ENCODE measurements at regions not wholly inside any gene's neighbourhood (a gene's known extent, or its start where the extent isn't known, plus 50 kb on each side); places are given as distances from the start of the nearest gene placed in this dataset.

DNA sequence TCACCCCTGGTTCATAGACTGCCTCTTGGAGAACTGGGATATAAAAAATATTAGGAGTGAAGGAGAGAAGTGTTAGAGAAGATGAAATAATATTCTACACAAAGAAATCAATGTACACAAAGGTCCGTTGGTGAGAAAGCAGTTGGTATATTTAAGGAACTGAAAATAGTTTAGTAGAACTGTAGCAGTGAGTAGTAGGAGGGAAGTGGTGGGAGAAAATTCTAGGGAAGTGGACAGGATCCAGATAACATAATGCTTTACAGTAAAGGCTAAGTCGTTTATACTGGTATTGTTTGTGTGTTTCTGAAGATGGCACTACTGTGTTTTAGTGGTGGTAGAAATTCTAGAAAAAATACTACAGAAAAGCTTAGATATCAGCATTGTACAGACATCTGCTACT, 120.8 kb upstream of the CHORDC1 start:
- DNase-seq: no peak
- TF ChIP-seq CTCF (IDR thresholded peaks at IDR 0.05): no peak
- Mint-ChIP-seq H3K4me1 (no peaks in the 10 kb centered on the region), H3K4me3 (no peak overlapping the region), H3K27me3 (ENCODE audit: low read depth, poor library complexity) (no peaks in the 10 kb centered on the region), H3K36me3 (ENCODE audit: low read depth) (no peaks in the 10 kb centered on the region), H3K9me3 (no peaks in the 10 kb centered on the region), H3K27ac (no peak overlapping the region)

DNA sequence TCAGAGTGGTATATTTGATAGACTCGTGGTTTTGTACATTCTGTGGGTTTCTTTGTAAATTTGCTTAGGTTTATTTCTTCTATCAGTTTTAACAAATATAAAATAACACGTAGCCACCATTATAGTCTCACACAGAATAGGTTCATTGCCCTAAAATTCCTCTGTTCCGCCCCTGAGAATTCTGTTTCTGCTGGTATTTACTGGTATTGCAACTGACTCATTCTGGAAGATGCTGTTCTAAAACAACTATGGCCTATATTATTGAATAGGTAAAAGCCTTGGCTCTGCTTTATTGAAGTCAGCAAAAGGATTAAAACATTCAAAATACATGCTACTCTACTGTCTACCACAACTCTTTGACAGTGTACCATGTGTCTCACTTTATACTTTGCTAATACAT, 119.1 kb upstream of the CHORDC1 start:
- no peaks in the 10 kb centered on the region for H3K36me3 Mint-ChIP-seq (ENCODE audit: low read depth)
- TF ChIP-seq CTCF (IDR thresholded peaks at IDR 0.05): no peak
- H3K4me3 Mint-ChIP-seq: no peak overlapping the region

GRCh38 chr11:90332415-90332814, 109.6 kb upstream of the CHORDC1 start:
- Mint-ChIP-seq H3K4me1 (no peaks in the 10 kb centered on the region), H3K4me3 (no peak overlapping the region), H3K27ac (no peak overlapping the region), H3K36me3 (ENCODE audit: low read depth) (no peaks in the 10 kb centered on the region), H3K27me3 (ENCODE audit: low read depth, poor library complexity) (no peaks in the 10 kb centered on the region), H3K9me3 (no peaks in the 10 kb centered on the region)
- DNase-seq: no peak
- no peak for TF ChIP-seq CTCF (IDR thresholded peaks at IDR 0.05)

More for the DNA sequence above, 119.1 kb upstream of the CHORDC1 start:
- Mint-ChIP-seq H3K9me3 (no peaks in the 10 kb centered on the region), H3K4me1 (no peaks in the 10 kb centered on the region), H3K27ac (no peak overlapping the region), H3K27me3 (ENCODE audit: low read depth, poor library complexity) (no peaks in the 10 kb centered on the region)
- DNase-seq: no peak

DNA sequence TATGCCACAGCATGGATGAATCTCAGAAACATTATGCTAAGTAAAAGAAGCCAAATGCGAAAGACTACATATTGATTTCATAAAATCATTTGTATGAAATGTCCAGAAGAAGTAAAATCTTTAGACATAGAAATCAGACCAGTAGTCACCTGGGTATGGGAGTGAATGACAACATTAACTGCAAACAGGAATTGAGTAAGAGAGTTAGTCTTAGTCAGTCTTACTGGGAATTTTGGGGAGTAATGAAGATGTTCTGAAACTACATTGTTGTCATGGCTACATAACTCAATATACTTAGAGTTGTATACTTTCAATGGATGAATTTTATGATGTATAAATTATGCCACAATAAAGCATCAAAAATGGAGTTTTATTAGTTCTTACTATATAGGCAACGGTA, 107.8 kb upstream of the CHORDC1 start:
- no peak for TF ChIP-seq CTCF (IDR thresholded peaks at IDR 0.05)

DNA sequence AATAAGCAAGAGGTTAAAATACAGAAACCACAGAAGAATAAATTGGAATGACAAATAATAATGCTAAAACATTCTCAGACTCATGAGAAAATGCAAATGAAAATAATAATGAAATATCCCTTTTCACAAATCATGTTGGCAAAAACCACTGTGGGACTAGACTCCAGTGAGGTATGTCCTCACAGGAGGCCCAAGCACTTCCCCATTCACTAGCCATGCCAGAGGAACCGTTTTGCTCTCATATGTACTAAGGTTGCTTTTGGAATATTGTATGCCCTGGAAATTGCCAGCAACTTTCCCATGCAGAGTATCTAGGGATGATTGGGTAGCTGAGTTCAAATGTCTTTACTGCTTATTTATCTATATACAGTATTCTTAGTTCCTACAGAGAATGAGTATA, 106.2 kb upstream of the CHORDC1 start:
- no peaks in the 10 kb centered on the region for H3K9me3 Mint-ChIP-seq
- H3K27ac Mint-ChIP-seq: no peak overlapping the region

More for the DNA sequence above, 107.8 kb upstream of the CHORDC1 start:
- Mint-ChIP-seq H3K27ac (no peak overlapping the region), H3K27me3 (ENCODE audit: low read depth, poor library complexity) (no peaks in the 10 kb centered on the region), H3K36me3 (ENCODE audit: low read depth) (no peaks in the 10 kb centered on the region), H3K9me3 (no peaks in the 10 kb centered on the region), H3K4me1 (no peaks in the 10 kb centered on the region), H3K4me3 (no peak overlapping the region)
- DNase-seq: no peak

More for the DNA sequence above, 106.2 kb upstream of the CHORDC1 start:
- no peak for DNase-seq
- H3K4me1 Mint-ChIP-seq: no peaks in the 10 kb centered on the region
- H3K27me3 Mint-ChIP-seq (ENCODE audit: low read depth, poor library complexity): no peaks in the 10 kb centered on the region
- no peaks in the 10 kb centered on the region for H3K36me3 Mint-ChIP-seq (ENCODE audit: low read depth)
- H3K4me3 Mint-ChIP-seq: no peak overlapping the region
- no peak for TF ChIP-seq CTCF (IDR thresholded peaks at IDR 0.05)

All from nephron progenitor cell (in vitro differentiated cells).